GM18508 (cell line): ENCODE measurements at regions not wholly inside any gene's neighbourhood (a gene's known extent, or its start where the extent isn't known, plus 50 kb on each side); places are given as distances from the start of the nearest gene placed in this dataset.

Source experiments
- ATAC-seq: cut with Tn5 transposase; IDR thresholded peaks from one replicate; pipeline ENCODE4 v1.9.1; 2021; ENCODE audit warnings: moderate number of reproducible peaks; ENCODE audit not compliant: insufficient read depth, unreplicated experiment

- no peak for ATAC-seq
Measured at GRCh38 chr19:28420811-28421550, 792.0 kb downstream of the UQCRFS1 start.

DNA sequence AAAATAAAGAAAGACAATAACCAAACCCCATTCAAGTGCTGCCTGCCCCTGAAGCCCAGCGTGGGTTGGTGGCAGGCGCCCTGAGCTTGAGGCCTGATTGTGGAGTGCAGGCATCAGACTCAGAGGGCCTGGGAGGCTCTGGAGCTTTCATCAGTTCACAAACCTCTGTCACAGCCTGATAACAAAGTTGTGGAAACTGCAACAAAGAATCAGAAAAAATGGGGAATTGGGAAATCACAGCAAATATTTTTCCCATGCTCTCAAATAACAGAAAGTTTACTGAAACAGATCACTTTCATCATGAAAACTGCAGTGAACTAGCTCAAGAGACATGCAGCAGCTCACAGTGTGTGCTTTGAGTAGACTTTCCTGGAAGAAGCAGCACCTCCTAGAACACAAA is 793.6 kb downstream of the UQCRFS1 start:
- ATAC-seq = no peak

DNA sequence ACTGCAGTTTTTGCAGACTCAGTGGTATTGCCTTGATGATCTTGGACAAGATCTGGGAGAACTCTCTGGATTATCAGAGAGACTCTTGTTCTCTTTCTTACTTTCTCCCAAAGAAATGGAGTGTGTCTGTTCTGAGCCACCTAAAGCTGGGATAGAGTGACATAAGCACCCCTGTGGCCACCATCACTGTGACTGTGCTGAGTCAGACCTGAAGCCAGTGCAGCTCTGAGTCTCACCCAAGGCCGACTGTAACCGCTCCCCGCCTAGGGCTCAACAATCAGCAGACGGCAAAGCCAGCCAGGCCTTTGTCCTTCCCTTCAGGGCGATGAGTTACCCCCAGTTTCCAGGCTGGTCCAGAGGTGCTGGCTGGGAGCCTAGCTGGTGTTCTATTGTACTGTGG is 795.6 kb downstream of the UQCRFS1 start:
- no peak for ATAC-seq

DNA sequence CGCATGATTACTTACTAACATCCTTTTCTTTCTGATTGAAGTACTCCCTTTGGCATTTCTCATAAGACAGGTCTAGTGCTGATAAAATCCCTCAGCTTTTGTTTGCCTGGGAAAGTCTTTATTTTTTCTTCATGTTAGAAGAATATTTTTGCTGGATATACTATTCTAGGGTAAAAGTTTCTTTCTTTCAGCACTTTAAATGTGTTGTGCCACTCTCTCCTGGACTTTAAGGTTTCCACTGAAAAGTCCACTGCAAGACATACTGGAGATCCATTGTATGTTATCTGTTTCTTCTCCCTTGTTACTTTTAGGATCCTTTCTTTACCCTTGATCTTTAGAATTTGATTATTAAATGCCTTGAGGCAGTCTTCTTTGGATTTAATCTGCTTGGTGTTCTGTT is 796.7 kb downstream of the UQCRFS1 start:
- ATAC-seq = no peak

DNA sequence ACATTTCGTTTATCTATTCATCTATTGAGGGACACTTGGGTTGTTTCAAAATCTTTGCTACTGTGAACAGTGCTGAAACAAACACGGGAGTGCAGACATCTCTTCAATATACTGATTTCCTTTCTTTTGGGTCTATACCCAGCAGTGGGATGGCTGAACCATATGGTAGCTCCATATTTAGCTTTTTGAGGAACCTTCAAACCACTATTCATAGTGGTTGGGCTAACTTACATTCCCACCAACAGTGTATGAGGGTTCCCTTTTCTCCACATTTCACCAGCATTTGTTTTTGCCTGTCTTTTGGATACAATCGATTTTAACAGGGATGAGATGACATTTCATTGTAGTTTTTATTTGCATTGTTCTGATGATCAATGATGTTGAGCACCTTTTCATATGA is 798.2 kb downstream of the UQCRFS1 start:
- ATAC-seq = no peak

DNA sequence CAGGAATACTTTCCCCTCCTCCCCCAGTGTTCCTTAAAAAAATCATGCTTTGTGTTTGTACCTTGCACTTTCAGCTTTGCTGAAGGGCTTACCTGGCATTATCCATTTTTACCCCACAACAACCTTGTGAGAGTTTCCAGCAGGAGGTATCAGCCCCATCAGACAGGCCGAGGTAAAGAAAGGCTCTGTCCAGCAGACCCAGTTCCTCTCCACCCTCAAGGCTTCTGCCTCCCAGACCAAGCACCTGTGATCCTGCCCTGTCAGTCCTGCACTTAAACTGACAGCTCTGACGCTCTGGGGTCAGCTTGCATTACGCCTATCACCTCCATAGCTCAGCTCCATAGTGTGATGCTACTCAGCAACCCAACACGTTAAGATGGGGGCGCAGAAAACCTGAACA is 803.1 kb downstream of the UQCRFS1 start:
- no peak for ATAC-seq

GRCh38 chr19:28406966-28407365 is 806.0 kb downstream of the UQCRFS1 start:
- ATAC-seq = no peak

DNA sequence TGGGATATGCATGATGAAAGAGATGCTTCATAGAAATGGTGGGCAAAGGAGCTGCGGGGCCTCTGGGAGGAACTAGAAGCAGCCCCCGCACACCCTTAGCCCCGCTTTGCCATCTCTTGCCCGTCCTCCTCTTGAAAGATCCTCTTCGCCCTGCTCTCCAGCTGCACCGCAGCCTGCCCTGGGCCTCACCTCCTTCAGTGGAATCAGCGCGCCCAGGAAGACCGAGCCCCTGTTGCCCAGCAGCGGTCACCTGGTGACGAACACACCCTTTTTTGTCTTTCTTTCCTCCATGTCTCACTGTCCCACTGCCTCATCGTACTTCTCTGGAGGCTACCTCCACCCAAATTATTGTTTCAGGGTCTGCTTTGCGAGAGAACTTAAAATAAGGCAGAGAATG is 807.6 kb downstream of the UQCRFS1 start:
- no peak for ATAC-seq

DNA sequence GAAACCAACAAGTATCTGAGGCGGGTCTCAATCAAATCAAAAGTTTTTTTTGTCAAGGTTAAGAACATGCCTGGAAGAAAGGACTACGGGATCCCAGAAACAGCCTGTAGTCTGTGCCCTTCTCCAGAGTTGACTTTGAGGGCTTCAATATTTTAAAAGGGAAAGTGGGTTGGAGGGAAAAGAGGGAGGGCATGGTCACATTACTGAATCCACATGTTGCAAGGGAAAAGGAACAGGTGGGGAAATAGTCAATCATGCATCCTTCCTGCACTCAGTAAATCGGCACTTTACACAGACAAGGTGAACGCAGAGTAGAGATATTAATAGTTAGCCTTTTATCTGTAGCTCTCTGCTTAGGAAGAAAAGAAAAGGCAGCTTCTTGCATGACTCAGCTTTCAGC is 808.5 kb downstream of the UQCRFS1 start:
- ATAC-seq = no peak

GRCh38 chr19:28403690-28404089 is 809.3 kb downstream of the UQCRFS1 start:
- no peak for ATAC-seq

GRCh38 chr19:28402701-28403290 is 810.2 kb downstream of the UQCRFS1 start:
- ATAC-seq = no peak

DNA sequence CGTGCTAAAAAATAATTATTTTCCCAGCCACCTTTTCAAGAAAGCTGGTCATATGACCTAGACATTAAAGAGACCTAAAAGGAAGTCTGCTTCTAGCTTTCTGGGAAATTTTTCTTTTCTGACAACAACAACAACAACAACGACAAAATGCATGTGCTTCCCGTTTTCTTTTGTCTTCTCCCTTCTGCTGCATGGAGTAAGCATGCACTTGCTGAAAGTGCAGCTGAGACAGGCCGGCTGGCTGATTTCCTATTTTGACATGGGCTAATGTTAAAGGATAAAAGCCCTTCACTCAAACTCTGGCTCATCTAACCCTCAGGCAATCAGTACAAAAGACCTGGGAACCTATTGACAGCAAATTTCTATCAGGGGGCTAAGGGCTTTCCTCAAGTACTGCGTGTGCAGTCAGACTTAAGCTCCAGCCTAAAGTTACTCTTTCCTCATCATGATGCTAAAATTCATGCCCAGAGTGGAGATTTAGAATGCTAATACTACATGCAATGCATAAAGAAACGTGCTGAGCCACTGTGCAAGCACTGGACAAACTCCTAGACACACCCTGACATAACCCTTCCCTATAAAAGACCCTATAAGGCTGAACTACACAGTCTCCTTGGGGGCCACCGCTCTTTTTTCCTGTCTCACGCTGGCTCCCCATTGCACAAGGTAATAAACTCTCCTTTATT is 811.1 kb downstream of the UQCRFS1 start:
- no peak for ATAC-seq

- ATAC-seq = no peak
Measured at GRCh38 chr19:28400953-28401671, 811.8 kb downstream of the UQCRFS1 start.

DNA sequence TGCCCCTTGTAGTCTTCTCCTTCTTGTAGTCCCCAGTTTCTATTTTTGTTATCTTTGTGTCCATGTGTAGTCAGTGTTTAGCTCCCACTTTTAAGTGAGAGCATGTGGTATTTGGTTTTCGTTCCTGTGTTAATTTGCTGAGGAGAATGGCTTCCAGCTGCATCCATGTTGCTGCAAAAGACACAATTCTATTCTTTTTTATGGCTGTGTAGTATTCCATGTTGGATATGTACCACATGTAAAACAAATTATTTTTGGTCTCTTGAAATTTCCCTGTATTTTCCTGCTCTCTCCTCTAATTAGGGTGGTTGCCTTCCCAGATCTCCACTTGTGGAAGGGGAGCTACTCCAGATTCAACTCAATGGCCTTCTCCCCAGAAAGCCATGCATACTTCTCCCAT is 813.8 kb downstream of the UQCRFS1 start:
- ATAC-seq = no peak

GRCh38 chr19:28397800-28398199 is 815.2 kb downstream of the UQCRFS1 start:
- ATAC-seq = no peak

- ATAC-seq = no peak
Measured at GRCh38 chr19:28397306-28397705, 815.6 kb downstream of the UQCRFS1 start.

DNA sequence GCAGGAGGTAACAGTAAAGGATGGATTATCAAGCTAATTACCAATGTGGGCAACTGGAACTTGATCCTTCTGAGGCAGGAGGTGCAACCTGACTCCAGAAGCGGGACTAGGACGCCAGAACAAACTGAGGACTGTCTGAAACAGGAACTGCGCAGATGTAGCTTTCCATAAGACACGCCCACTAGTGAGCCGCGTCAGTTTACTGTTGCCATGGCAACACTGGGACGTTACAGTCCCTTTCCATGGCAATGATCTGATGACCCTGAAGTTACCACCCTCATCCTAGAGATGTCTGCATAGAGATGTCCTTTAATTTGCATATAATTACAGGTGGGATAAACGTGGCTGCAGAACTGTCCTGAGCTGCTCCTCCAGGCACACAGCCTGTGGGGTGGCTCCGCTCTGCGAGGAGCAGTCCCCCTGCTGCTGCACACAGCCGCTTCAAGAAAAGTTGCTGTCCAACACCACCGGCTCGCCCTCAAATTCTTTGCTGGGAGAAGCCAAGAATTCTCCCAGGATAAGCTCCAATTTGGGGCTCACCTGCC is 816.6 kb downstream of the UQCRFS1 start:
- no peak for ATAC-seq

- ATAC-seq = no peak
Measured at GRCh38 chr19:28394725-28395124, 818.2 kb downstream of the UQCRFS1 start.

DNA sequence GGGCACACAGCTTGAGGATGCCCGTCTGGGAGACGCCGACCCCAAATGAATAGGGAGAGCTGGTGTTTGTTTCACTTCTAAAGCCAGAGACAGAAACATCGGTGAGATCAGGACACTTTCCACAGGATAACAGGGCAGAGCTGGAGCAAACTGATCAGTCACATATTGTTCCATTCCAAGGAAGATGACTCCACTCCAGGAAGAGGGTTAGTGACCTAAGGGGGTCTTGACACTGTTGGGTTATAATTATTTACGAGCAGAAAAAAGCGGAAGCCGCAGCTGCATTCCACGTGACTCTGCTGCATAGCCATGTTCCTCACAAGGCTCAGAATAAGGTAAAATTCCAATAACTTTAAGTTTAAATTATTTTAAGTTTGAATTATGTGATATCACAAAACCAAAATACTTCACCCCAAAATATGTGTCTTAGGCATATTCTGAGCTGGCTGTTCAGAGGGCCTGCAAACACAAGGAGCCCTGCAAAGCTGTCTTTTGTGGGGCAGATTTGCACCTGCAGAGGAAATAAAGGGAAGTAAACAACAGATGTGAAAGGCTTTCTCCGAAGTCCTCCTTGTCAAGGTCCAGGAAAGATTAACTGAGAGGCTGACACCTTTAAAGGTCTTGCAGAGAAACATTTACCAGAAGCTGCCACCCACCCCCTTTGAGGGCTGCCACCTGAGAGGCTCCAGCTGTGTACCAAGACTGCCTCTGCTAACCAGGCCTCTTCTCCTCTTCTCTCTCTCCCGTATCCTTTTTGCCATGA is 819.2 kb downstream of the UQCRFS1 start:
- ATAC-seq = no peak

DNA sequence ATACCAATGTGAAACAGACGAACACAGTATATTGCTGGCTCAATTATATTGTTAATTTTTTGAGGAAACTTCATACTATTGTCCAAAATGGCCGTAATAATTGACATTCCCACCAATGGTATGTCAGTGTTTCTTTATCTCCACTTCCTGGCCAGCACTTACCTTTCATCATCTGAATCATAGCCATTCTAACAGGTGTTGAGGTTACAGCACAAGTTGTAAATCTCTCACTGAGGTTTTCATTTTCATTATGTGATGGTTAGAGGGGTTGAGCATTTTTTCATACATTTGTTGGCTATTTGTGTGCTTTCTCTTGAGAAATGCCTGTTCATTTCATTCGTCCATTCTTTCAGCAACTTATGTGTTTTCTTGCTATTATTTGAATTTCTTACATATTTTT is 824.0 kb downstream of the UQCRFS1 start:
- no peak for ATAC-seq
